ENCODE measurements at regions not wholly inside any gene's neighbourhood (a gene's known extent, or its start where the extent isn't known, plus 50 kb on each side); places are given as distances from the start of the nearest gene placed in this dataset.

DNA sequence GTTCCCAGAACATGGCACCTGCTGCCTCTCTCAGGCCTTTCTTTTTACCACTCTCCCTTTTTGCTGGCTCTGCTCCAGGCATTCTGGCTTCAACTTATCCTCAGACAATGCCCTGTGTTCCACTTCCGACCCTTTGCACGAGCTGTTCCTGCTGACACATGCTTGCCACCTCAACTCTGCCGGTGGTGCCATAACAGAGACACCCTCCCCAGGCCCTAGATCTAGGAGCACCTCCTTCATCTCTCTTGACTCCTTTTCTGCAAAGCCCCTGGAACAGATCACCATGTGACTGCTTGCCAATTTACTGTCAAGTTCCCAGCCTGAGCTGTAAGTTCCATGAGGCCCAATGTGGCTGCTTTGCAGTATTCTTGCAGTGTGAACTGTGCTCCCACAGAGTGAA lies 256.0 kb upstream of the MKI67 start:
- H2AFZ ChIP-seq (ENCODE audit: low read depth, low read length), result no peak overlapping the region
- H3K36me3 ChIP-seq (ENCODE audit: insufficient read depth, low read length), result no peaks in the 10 kb centered on the region
- H3K27ac ChIP-seq (ENCODE audit: low read length), result no peak overlapping the region

DNA sequence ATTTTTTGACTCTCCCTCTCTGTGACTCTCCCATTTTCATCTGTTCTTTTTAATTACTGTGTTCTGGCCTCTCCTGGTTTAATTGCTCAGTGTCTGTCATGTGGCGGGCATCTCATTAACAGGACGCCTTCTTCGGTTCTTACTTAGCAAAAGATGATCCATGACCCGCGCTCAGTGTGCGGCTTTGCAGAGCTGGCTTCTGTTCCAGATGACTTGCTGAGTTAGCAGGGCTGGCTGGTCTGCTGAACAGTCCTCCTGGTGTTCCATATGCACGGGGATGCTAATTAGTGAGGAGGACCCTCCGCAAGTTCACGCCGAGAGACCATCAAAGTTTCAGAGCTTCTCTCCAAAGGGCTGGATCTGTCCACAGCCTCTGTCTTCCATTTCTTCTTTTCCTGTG lies 258.6 kb upstream of the MKI67 start:
- no peaks in the 10 kb centered on the region for H4K20me1 ChIP-seq (ENCODE audit: insufficient read depth)
- no peak overlapping the region for H2AFZ ChIP-seq (ENCODE audit: low read depth, low read length)
- H3K9me2 ChIP-seq (ENCODE audit: insufficient read depth, low read length), result no peaks in the 10 kb centered on the region
- TF ChIP-seq, protein P1, sequence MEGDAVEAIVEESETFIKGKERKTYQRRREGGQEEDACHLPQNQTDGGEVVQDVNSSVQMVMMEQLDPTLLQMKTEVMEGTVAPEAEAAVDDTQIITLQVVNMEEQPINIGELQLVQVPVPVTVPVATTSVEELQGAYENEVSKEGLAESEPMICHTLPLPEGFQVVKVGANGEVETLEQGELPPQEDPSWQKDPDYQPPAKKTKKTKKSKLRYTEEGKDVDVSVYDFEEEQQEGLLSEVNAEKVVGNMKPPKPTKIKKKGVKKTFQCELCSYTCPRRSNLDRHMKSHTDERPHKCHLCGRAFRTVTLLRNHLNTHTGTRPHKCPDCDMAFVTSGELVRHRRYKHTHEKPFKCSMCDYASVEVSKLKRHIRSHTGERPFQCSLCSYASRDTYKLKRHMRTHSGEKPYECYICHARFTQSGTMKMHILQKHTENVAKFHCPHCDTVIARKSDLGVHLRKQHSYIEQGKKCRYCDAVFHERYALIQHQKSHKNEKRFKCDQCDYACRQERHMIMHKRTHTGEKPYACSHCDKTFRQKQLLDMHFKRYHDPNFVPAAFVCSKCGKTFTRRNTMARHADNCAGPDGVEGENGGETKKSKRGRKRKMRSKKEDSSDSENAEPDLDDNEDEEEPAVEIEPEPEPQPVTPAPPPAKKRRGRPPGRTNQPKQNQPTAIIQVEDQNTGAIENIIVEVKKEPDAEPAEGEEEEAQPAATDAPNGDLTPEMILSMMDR (IDR thresholded peaks at IDR 0.05; ENCODE audit: poor library complexity, severe bottlenecking), result no peak
- no peak for TF ChIP-seq MXI1 (conservative IDR thresholded peaks at IDR 0.05; ENCODE audit: poor library complexity, severe bottlenecking)
- TF ChIP-seq EZH2 (IDR thresholded peaks at IDR 0.05; ENCODE audit: borderline replicate concordance, insufficient read depth, low read length, poor library complexity, severe bottlenecking), result no peak
- TF ChIP-seq TAF1 (IDR thresholded peaks at IDR 0.05; ENCODE audit: low read depth), result no peak
- no peak for TF ChIP-seq SMC3 (conservative IDR thresholded peaks at IDR 0.05; ENCODE audit: poor library complexity)
- TF ChIP-seq RAD21 (conservative IDR thresholded peaks at IDR 0.05), result no peak
- no peaks in the 10 kb centered on the region for H3K79me2 ChIP-seq (replicated peaks; ENCODE audit: insufficient read depth, low read length)
- H3K4me2 ChIP-seq (ENCODE audit: low read length), result no peak overlapping the region
- H3F3A ChIP-seq (ENCODE audit: insufficient read depth, low read length, poor library complexity, severe bottlenecking), result no peaks in the 10 kb centered on the region
- H3K27me3 ChIP-seq (ENCODE audit: insufficient read depth, low read depth, low read length), result no peaks in the 10 kb centered on the region
- H3K36me3 ChIP-seq (ENCODE audit: insufficient read depth, low read length), result no peaks in the 10 kb centered on the region
- H3K9me3 ChIP-seq (ENCODE audit: low read length), result no peaks in the 10 kb centered on the region
- no peak overlapping the region for H3K4me3 ChIP-seq (ENCODE audit: low read length)
- no peak overlapping the region for H3K9ac ChIP-seq (ENCODE audit: low read length)
- no peak overlapping the region for H3K27ac ChIP-seq (ENCODE audit: low read length)

More for the DNA sequence above, 256.0 kb upstream of the MKI67 start:
- Histone ChIP-seq H3K4me3 (ENCODE audit: low read length) (no peak overlapping the region), H3K4me2 (ENCODE audit: low read length) (no peak overlapping the region), H3F3A (ENCODE audit: insufficient read depth, low read length, poor library complexity, severe bottlenecking) (no peaks in the 10 kb centered on the region), H3K9ac (ENCODE audit: low read length) (no peak overlapping the region), H3K9me2 (ENCODE audit: insufficient read depth, low read length) (no peaks in the 10 kb centered on the region), H3K79me2 (replicated peaks; ENCODE audit: insufficient read depth, low read length) (no peaks in the 10 kb centered on the region), H4K20me1 (ENCODE audit: insufficient read depth) (no peaks in the 10 kb centered on the region), H3K27me3 (ENCODE audit: insufficient read depth, low read depth, low read length) (no peaks in the 10 kb centered on the region), H3K9me3 (ENCODE audit: low read length) (no peaks in the 10 kb centered on the region)
- TF ChIP-seq EZH2 (IDR thresholded peaks at IDR 0.05; ENCODE audit: borderline replicate concordance, insufficient read depth, low read length, poor library complexity, severe bottlenecking), result no peak
- no peak for TF ChIP-seq MXI1 (conservative IDR thresholded peaks at IDR 0.05; ENCODE audit: poor library complexity, severe bottlenecking)
- TF ChIP-seq, protein P2, sequence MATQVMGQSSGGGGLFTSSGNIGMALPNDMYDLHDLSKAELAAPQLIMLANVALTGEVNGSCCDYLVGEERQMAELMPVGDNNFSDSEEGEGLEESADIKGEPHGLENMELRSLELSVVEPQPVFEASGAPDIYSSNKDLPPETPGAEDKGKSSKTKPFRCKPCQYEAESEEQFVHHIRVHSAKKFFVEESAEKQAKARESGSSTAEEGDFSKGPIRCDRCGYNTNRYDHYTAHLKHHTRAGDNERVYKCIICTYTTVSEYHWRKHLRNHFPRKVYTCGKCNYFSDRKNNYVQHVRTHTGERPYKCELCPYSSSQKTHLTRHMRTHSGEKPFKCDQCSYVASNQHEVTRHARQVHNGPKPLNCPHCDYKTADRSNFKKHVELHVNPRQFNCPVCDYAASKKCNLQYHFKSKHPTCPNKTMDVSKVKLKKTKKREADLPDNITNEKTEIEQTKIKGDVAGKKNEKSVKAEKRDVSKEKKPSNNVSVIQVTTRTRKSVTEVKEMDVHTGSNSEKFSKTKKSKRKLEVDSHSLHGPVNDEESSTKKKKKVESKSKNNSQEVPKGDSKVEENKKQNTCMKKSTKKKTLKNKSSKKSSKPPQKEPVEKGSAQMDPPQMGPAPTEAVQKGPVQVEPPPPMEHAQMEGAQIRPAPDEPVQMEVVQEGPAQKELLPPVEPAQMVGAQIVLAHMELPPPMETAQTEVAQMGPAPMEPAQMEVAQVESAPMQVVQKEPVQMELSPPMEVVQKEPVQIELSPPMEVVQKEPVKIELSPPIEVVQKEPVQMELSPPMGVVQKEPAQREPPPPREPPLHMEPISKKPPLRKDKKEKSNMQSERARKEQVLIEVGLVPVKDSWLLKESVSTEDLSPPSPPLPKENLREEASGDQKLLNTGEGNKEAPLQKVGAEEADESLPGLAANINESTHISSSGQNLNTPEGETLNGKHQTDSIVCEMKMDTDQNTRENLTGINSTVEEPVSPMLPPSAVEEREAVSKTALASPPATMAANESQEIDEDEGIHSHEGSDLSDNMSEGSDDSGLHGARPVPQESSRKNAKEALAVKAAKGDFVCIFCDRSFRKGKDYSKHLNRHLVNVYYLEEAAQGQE (IDR thresholded peaks at IDR 0.05; ENCODE audit: borderline replicate concordance), result no peak
- TF ChIP-seq, protein P1 (IDR thresholded peaks at IDR 0.05; ENCODE audit: poor library complexity, severe bottlenecking), result no peak
- no peak for TF ChIP-seq RAD21 (conservative IDR thresholded peaks at IDR 0.05)
- no peak for TF ChIP-seq EP300 (conservative IDR thresholded peaks at IDR 0.05; ENCODE audit: poor library complexity, severe bottlenecking)
- no peak for TF ChIP-seq POLR2AphosphoS5 (IDR thresholded peaks at IDR 0.05)
- no peak for TF ChIP-seq SMC3 (conservative IDR thresholded peaks at IDR 0.05; ENCODE audit: poor library complexity)
- TF ChIP-seq TAF1 (IDR thresholded peaks at IDR 0.05; ENCODE audit: low read depth), result no peak
